BJ (cell line): ENCODE measurements at regions not wholly inside any gene's neighbourhood (a gene's known extent, or its start where the extent isn't known, plus 50 kb on each side); places are given as distances from the start of the nearest gene placed in this dataset.

Experiments
- CTCF ChIA-PET: fragments of 350-600 bp; formaldehyde crosslinking; extraction: SDS; loops from one replicate; lab custom pipeline; 2021; ENCODE audit warnings: antibody characterized with exemption, inconsistent platforms; lab: Yijun Ruan, JAX
- POLR2A ChIA-PET: fragments of 300-600 bp; sonication (Branson Sonifier 250); formaldehyde crosslinking; extraction: SDS; loops from one replicate; lab custom pipeline; 2021; ENCODE audit warnings: antibody characterized with exemption; lab: Charles Lee
- DNase-seq: peaks from one replicate; pipeline ENCODE4 v3.0.0-alpha.2; 2011; ENCODE audit warnings: low read depth
- H3K27me3 ChIP-seq: 2 replicates; pipeline ENCODE4 v1.6.0; 2011; ENCODE audit warnings: low read length; ENCODE audit not compliant: control insufficient read depth, insufficient read depth
- H3K36me3 ChIP-seq: 2 replicates; pipeline ENCODE4 v1.5.1; 2011; ENCODE audit warnings: low read length; ENCODE audit not compliant: control insufficient read depth, insufficient read depth
- H3K4me3 ChIP-seq: 2 replicates; pipeline ENCODE4 v1.5.1; 2011; ENCODE audit warnings: low read depth, mild to moderate bottlenecking, control low read depth, low read length
- CTCF ChIP-seq: IDR thresholded peaks from 2 replicates; pipeline ENCODE4 v1.5.1; 2011; ENCODE audit warnings: low read depth, mild to moderate bottlenecking, control low read depth, inconsistent platforms, low read length, moderate library complexity; ENCODE audit not compliant: insufficient read depth

GRCh38 chr6:14313248-14313647, 195.7 kb downstream of the CD83 start:
- CTCF ChIA-PET, result interaction anchor here (0.6 kb wide), 2 partner anchors 68 to 1126 kb away, joined by 4 to 6 read pairs; no protein-coding TSS in a partner anchor
- TF ChIP-seq CTCF, result no peak
- Histone ChIP-seq H3K4me3 (no peak overlapping the region), H3K27me3 (no peaks in the 10 kb centered on the region; the same call in 1 of the 2 replicates), H3K36me3 (no peaks in the 10 kb centered on the region)
- DNase-seq, result no peak
- POLR2A ChIA-PET, result interaction anchor here (0.6 kb wide), 1 partner anchor 163 kb away, joined by 5 read pairs; no protein-coding TSS in a partner anchor

- DNase-seq, result no peak
- ChIA-PET POLR2A (no interaction called here), CTCF (no interaction called here)
- Histone ChIP-seq H3K27me3 (peaks cover 1% of the 10 kb centered on the region), H3K36me3 (no peaks in the 10 kb centered on the region), H3K4me3 (no peak overlapping the region)
- no peak for TF ChIP-seq CTCF
Measured at GRCh38 chr6:14315353-14315752, 197.8 kb downstream of the CD83 start.

GRCh38 chr6:14316651-14317386, 199.2 kb downstream of the CD83 start:
- Histone ChIP-seq H3K4me3 (no peak overlapping the region), H3K27me3 (peaks cover 1% of the 10 kb centered on the region), H3K36me3 (no peaks in the 10 kb centered on the region)
- no peak for TF ChIP-seq CTCF
- ChIA-PET CTCF (no interaction called here), POLR2A (no interaction called here)
- DNase-seq, result no peak

DNA sequence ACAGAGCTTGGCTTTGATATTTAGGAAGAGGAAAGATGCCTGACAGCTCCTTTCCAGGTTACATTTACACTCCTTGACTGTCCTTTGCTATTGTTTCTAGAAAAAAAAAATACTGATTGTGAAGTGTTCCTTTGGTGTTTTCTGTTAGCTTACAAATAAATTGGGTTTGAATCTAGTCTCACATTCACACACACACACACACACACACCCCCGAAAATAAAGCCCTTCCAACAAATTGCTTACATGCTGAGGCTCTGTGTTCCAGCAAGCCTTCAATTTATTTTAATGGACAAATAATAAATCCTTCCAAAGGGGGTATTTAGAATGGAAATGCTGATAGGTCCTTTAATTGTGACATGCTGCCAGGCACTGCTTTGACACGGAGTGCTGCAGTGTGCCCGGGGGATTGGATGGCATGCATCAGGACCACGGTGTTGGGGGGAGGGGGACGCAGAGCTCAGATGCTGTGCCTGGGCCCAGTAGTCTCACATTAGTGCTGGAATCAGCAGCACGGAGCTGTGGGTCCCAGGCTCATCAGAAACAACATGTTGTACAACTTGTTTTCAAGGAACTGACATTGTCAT, 199.9 kb downstream of the CD83 start:
- POLR2A ChIA-PET, result no interaction called here
- H3K4me3 ChIP-seq, result no peak overlapping the region
- DNase-seq, result no peak
- H3K27me3 ChIP-seq, result peaks cover 1% of the 10 kb centered on the region
- H3K36me3 ChIP-seq, result no peaks in the 10 kb centered on the region
- TF ChIP-seq CTCF, result no peak
- CTCF ChIA-PET, result no interaction called here

- ChIA-PET CTCF (interaction anchor here (1.0 kb wide), 1 partner anchor 12 kb away, joined by 3 read pairs; no protein-coding TSS in a partner anchor), POLR2A (interaction anchor here (0.6 kb wide), 1 partner anchor 420 kb away, joined by 3 read pairs; no protein-coding TSS in a partner anchor)
- peaks cover 1% of the 10 kb centered on the region for H3K27me3 ChIP-seq
- no peak for DNase-seq
- no peaks in the 10 kb centered on the region for H3K36me3 ChIP-seq
- no peak overlapping the region for H3K4me3 ChIP-seq
- no peak for TF ChIP-seq CTCF
Measured at GRCh38 chr6:14320332-14320731, 202.8 kb downstream of the CD83 start.
